HepG2 (cell line): ENCODE measurements at regions not wholly inside any gene's neighbourhood (a gene's known extent, or its start where the extent isn't known, plus 50 kb on each side); places are given as distances from the start of the nearest gene placed in this dataset.

Source experiments
- ATF2 ChIP-seq: sonication (generic); formaldehyde crosslinking; IDR thresholded peaks from 2 replicates; pipeline ENCODE4 v1.4.0; 2020; ENCODE audit warnings: missing genetic modification reagents
- EZH2 ChIP-seq: conservative IDR thresholded peaks from 2 replicates; pipeline ENCODE4 v1.6.1; 2012; ENCODE audit warnings: mild to moderate bottlenecking, low read depth, low read length, moderate library complexity
- MYC ChIP-seq: sonication (generic); formaldehyde crosslinking; IDR thresholded peaks from 2 replicates; pipeline ENCODE4 v1.9.0; 2021; ENCODE audit warnings: missing genetic modification reagents, borderline replicate concordance
- PBX2 ChIP-seq: IDR thresholded peaks from 2 replicates; pipeline ENCODE4 v1.6.1; 2016; ENCODE audit warnings: control low read depth
- PCBP1 ChIP-seq: fragments of 200-400 bp; formaldehyde crosslinking; IDR thresholded peaks from 2 replicates; pipeline ENCODE4 v1.6.1; 2017; ENCODE audit warnings: mild to moderate bottlenecking, low read depth, low read length, borderline replicate concordance
- POLR2AphosphoS5 ChIP-seq: IDR thresholded peaks from 2 replicates; pipeline ENCODE4 v1.6.1; 2012; ENCODE audit warnings: low read depth, low read length
- RFX5 ChIP-seq: IDR thresholded peaks from 2 replicates; pipeline ENCODE4 v1.6.1; 2011; ENCODE audit warnings: low read depth, low read length, improper control_type of control experiment
- SIX4 ChIP-seq: sonication (generic); formaldehyde crosslinking; IDR thresholded peaks from 2 replicates; pipeline ENCODE4 v1.4.0; 2020; ENCODE audit warnings: missing genetic modification reagents
- TBX2 ChIP-seq: sonication (generic); formaldehyde crosslinking; IDR thresholded peaks from 2 replicates; pipeline ENCODE4 v1.5.0; 2020; ENCODE audit warnings: missing genetic modification reagents, mild to moderate bottlenecking, borderline replicate concordance
- ZBTB33 ChIP-seq: sonication (generic); formaldehyde crosslinking; IDR thresholded peaks from 2 replicates; pipeline ENCODE4 v1.4.0; 2020; ENCODE audit warnings: missing genetic modification reagents
- ZFX ChIP-seq: sonication (generic); formaldehyde crosslinking; IDR thresholded peaks from 2 replicates; pipeline ENCODE4 v1.4.0; 2020; ENCODE audit warnings: mild to moderate bottlenecking, low read depth, missing genetic modification reagents, moderate library complexity
- ZKSCAN1 ChIP-seq: fragments of 150-350 bp; IDR thresholded peaks from 2 replicates; pipeline ENCODE4 v1.6.1; 2014; ENCODE audit warnings: low read length
- ZNF569 ChIP-seq: sonication (generic); formaldehyde crosslinking; IDR thresholded peaks from 2 replicates; pipeline ENCODE4 v1.5.0; 2020; ENCODE audit warnings: mild to moderate bottlenecking, missing genetic modification reagents, moderate library complexity, borderline replicate concordance
- ZSCAN29 ChIP-seq: sonication (generic); formaldehyde crosslinking; conservative IDR thresholded peaks from 2 replicates; pipeline ENCODE4 v1.4.0; 2020; ENCODE audit warnings: mild to moderate bottlenecking, missing genetic modification reagents

- TF ChIP-seq ATF2 (CRISPR knock-in tag) (no peak), EZH2 (no peak), ZFX (no peak), MYC (no peak), PCBP1 (no peak), ZBTB33 (CRISPR knock-in tag) (no peak), TBX2 (CRISPR knock-in tag) (no peak), ZKSCAN1 (no peak), PBX2 (CRISPR knock-in tag) (no peak), ZNF569 (CRISPR knock-in tag) (no peak), POLR2AphosphoS5 (no peak), RFX5 (no peak), ZSCAN29 (no peak), SIX4 (CRISPR knock-in tag) (no peak)
These were observed 472.1 kb upstream of the SEMA3A start for GRCh38 chr7:84666651-84667050.
